ENCODE measurements at regions not wholly inside any gene's neighbourhood (a gene's known extent, or its start where the extent isn't known, plus 50 kb on each side); places are given as distances from the start of the nearest gene placed in this dataset.

DNA sequence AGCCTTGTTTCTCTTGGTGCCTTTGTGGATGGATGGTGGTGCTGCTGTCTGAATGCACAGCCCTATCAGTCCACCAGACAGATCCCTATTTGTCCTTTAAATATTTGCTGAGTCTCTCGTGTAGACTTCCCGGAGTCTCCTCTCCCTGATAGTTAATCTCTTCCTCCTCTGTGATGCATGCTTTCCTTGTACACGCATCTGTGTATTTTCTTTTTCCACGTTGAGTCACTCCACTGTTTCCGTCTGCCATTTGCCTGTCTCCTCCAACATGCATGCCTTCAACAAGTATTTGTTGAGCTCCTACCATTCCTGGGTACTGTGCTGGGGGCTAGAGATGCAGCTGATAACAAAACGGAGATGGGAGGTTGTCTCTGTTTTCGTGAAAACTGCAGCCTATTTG, 282.6 kb downstream of the HAPSTR1 start:
- no peaks in the 10 kb centered on the region for H3K36me3 ChIP-seq (ENCODE audit: control insufficient read depth, low read length)
- H3K9me2 ChIP-seq (replicated peaks; ENCODE audit: control insufficient read depth, low read length), result no peaks in the 10 kb centered on the region
- no peaks in the 10 kb centered on the region for H3K27me3 ChIP-seq (ENCODE audit: control insufficient read depth, low read length)
- no peak overlapping the region for H3K4me3 ChIP-seq (ENCODE audit: low read length)
- no peaks in the 10 kb centered on the region for H3F3A ChIP-seq (ENCODE audit: control insufficient read depth, insufficient read depth)
- H3K79me2 ChIP-seq (ENCODE audit: control insufficient read depth, low read length), result no peaks in the 10 kb centered on the region
- no peak overlapping the region for H3K27ac ChIP-seq (ENCODE audit: low read depth, low read length)
- H3K4me1 ChIP-seq (ENCODE audit: control insufficient read depth, low read length), result no peaks in the 10 kb centered on the region
- no peak for TF ChIP-seq EZH2phosphoT487 (IDR thresholded peaks at IDR 0.05; ENCODE audit: borderline replicate concordance, low read length)
- no peak for TF ChIP-seq CTCF (IDR thresholded peaks at IDR 0.05; ENCODE audit: low read depth, low read length, poor library complexity, severe bottlenecking)
- H3K9me3 ChIP-seq (ENCODE audit: control insufficient read depth, insufficient read depth, low read length), result no peaks in the 10 kb centered on the region
- H3K4me2 ChIP-seq (ENCODE audit: low read length), result no peak overlapping the region
- H4K20me1 ChIP-seq (ENCODE audit: control insufficient read depth, insufficient read depth, low read depth, low read length), result no peaks in the 10 kb centered on the region

DNA sequence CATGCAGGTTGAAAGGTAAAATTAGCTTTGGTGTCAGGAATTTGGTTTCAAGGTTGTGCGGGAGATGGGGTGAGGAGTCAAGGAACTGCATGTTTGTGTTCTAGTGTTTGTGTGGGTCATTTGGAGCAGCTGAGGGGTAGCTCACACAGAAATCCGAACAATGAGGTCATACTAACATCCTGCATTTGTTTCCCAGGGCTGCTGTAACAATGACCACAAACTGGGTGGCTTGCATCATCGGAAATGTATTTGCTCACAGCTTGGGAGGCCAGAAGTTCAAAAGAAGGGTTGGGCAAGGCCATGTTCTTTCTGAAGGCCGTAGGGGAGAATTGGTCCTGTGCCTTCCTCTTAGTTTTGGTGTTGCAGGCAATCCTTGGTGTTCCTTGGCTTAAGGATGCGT, 287.4 kb downstream of the HAPSTR1 start:
- Histone ChIP-seq H3K36me3 (ENCODE audit: control insufficient read depth, low read length) (no peaks in the 10 kb centered on the region), H3K9me2 (replicated peaks; ENCODE audit: control insufficient read depth, low read length) (no peaks in the 10 kb centered on the region), H3K4me1 (ENCODE audit: control insufficient read depth, low read length) (no peaks in the 10 kb centered on the region), H3K27me3 (ENCODE audit: control insufficient read depth, low read length) (no peaks in the 10 kb centered on the region; the same call in 1 of the 2 replicates), H3K79me2 (ENCODE audit: control insufficient read depth, low read length) (no peaks in the 10 kb centered on the region), H4K20me1 (ENCODE audit: control insufficient read depth, insufficient read depth, low read depth, low read length) (no peaks in the 10 kb centered on the region), H3K4me3 (ENCODE audit: low read length) (no peak overlapping the region), H3K4me2 (ENCODE audit: low read length) (no peak overlapping the region), H3K27ac (ENCODE audit: low read depth, low read length) (no peak overlapping the region), H3F3A (ENCODE audit: control insufficient read depth, insufficient read depth) (no peaks in the 10 kb centered on the region), H3K9me3 (ENCODE audit: control insufficient read depth, insufficient read depth, low read length) (no peaks in the 10 kb centered on the region)
- TF ChIP-seq CTCF (IDR thresholded peaks at IDR 0.05; ENCODE audit: low read depth, low read length, poor library complexity, severe bottlenecking), result no peak
- no peak for TF ChIP-seq EZH2phosphoT487 (IDR thresholded peaks at IDR 0.05; ENCODE audit: borderline replicate concordance, low read length)

DNA sequence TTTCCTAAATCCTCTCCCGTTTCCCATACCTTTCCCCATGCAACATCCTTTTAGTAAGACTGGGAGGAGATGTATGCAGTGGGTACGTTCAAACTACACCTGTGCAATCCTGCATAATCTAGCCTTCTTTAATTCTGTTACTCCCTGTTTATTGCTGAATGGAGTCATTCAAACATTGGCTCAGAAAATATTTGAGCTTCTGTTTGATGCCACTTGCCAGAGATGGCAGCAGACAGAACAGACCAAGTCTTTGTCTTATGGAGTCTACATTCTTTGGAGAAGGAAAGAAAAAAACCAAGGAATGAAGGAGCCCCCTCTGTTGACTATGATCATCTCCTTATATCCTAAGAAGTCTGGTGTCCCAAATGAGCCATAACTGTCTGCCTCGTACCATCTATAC, 288.8 kb downstream of the HAPSTR1 start:
- Histone ChIP-seq H3K4me2 (ENCODE audit: low read length) (no peak overlapping the region), H3K36me3 (ENCODE audit: control insufficient read depth, low read length) (no peaks in the 10 kb centered on the region), H3K9me3 (ENCODE audit: control insufficient read depth, insufficient read depth, low read length) (no peaks in the 10 kb centered on the region), H3F3A (ENCODE audit: control insufficient read depth, insufficient read depth) (no peaks in the 10 kb centered on the region), H3K9me2 (replicated peaks; ENCODE audit: control insufficient read depth, low read length) (no peaks in the 10 kb centered on the region), H3K79me2 (ENCODE audit: control insufficient read depth, low read length) (no peaks in the 10 kb centered on the region), H3K27me3 (ENCODE audit: control insufficient read depth, low read length) (no peaks in the 10 kb centered on the region; the same call in 1 of the 2 replicates), H3K4me3 (ENCODE audit: low read length) (no peak overlapping the region), H3K4me1 (ENCODE audit: control insufficient read depth, low read length) (no peaks in the 10 kb centered on the region), H3K27ac (ENCODE audit: low read depth, low read length) (no peak overlapping the region), H4K20me1 (ENCODE audit: control insufficient read depth, insufficient read depth, low read depth, low read length) (no peaks in the 10 kb centered on the region)
- TF ChIP-seq EZH2phosphoT487 (IDR thresholded peaks at IDR 0.05; ENCODE audit: borderline replicate concordance, low read length) (no peak), CTCF (IDR thresholded peaks at IDR 0.05; ENCODE audit: low read depth, low read length, poor library complexity, severe bottlenecking) (no peak)

DNA sequence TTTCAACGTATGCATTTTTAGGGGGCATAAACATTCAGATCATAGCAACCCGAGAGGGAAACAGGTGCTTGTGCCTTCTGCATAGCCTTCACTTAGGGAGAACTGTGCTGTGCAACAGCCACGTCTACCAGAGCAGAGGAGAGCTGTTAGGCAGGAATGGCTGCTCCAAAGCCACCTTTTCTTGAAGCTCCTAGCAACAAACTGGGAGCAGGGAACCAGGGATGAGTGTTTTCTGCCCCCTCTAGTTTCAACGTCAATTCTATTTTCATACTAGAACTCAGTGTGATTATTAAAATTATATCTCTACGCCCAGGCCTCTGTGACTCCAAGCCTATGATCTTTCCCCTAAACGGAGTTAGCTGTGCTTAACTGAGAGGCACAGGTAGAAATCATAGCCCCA, 290.0 kb downstream of the HAPSTR1 start:
- Histone ChIP-seq H3K4me1 (ENCODE audit: control insufficient read depth, low read length) (no peaks in the 10 kb centered on the region), H3F3A (ENCODE audit: control insufficient read depth, insufficient read depth) (no peaks in the 10 kb centered on the region), H3K79me2 (ENCODE audit: control insufficient read depth, low read length) (no peaks in the 10 kb centered on the region), H3K4me3 (ENCODE audit: low read length) (no peak overlapping the region), H3K9me2 (replicated peaks; ENCODE audit: control insufficient read depth, low read length) (no peaks in the 10 kb centered on the region), H4K20me1 (ENCODE audit: control insufficient read depth, insufficient read depth, low read depth, low read length) (no peaks in the 10 kb centered on the region), H3K27me3 (ENCODE audit: control insufficient read depth, low read length) (no peaks in the 10 kb centered on the region; the same call in 1 of the 2 replicates), H3K36me3 (ENCODE audit: control insufficient read depth, low read length) (no peaks in the 10 kb centered on the region), H3K27ac (ENCODE audit: low read depth, low read length) (no peak overlapping the region), H3K4me2 (ENCODE audit: low read length) (no peak overlapping the region), H3K9me3 (ENCODE audit: control insufficient read depth, insufficient read depth, low read length) (no peaks in the 10 kb centered on the region)
- TF ChIP-seq CTCF (IDR thresholded peaks at IDR 0.05; ENCODE audit: low read depth, low read length, poor library complexity, severe bottlenecking) (no peak), EZH2phosphoT487 (IDR thresholded peaks at IDR 0.05; ENCODE audit: borderline replicate concordance, low read length) (no peak)

All from DOHH2 (cell line).